K562 (cell line): ENCODE measurements at regions not wholly inside any gene's neighbourhood (a gene's known extent, or its start where the extent isn't known, plus 50 kb on each side); places are given as distances from the start of the nearest gene placed in this dataset.

ENCODE experiments used
- ATAC-seq: fragments of 200-7000 bp; cut with Tn5 transposase; 3 replicates; pipeline ENCODE4 v1.9.1; 2020; ENCODE audit warnings: moderate library complexity
- BruUV-seq: library from RNA; stranded (reverse); fragments of 400-500 nt; replicated peaks from 2 replicates; lab custom pipeline; 2021; lab: Mats Ljungman, UMichigan
- CTCF ChIA-PET: fragments of 300-600 bp; formaldehyde crosslinking; extraction: SDS; loops from one replicate; lab custom pipeline; 2021; ENCODE audit warnings: low intra/inter-chr PET ratio; lab: Yijun Ruan, JAX
- POLR2A ChIA-PET: fragments of 300-600, 350-650 bp; sonication (Branson Sonifier 250); formaldehyde crosslinking; extraction: SDS; loops from one replicate; lab custom pipeline; 2021; ENCODE audit warnings: antibody characterized with exemption, inconsistent platforms; lab: Yijun Ruan, JAX
- DNase-seq, 4 experiments: peaks; one replicate each; pipeline versions ENCODE4 v3.0.0 to v3.0.0-alpha.2; 2011 to 2018; ENCODE audit warnings: low spot score in 3 of 4, mixed read lengths in 3 of 4; ENCODE audit errors: extremely low read depth in 1 of 4
- FAIRE-seq: peaks from 2 replicates; lab custom pipeline; 2011; peaks lifted over from hg19 to GRCh38; lab: Jason Lieb, UNC
- H2AFZ ChIP-seq: 2 replicates; pipeline ENCODE4 v1.6.0; 2011; ENCODE audit warnings: low read depth, low read length, control low read depth, inconsistent platforms
- H3K27ac ChIP-seq: fragments of 200-600 bp; 3 replicates; pipeline ENCODE4 v1.8.0; 2011; ENCODE audit warnings: low read depth, mild to moderate bottlenecking, control low read depth, inconsistent platforms, low read length, moderate library complexity, mixed read lengths; ENCODE audit errors: extremely low read depth
- H3K27me3 ChIP-seq, 2 experiments: fragments of 300-600 bp in 1 of 2; 2 replicates in 1 of 2; 3 replicates in 1 of 2; pipeline versions ENCODE4 v1.6.0 to v1.8.0; 2011; ENCODE audit warnings: inconsistent platforms in 2 of 2, low read length in 2 of 2, mild to moderate bottlenecking in 1 of 2, mixed read lengths in 1 of 2, moderate library complexity in 1 of 2; ENCODE audit not compliant: control insufficient read depth in 2 of 2, insufficient read depth in 2 of 2
- H3K36me3 ChIP-seq: fragments of 300-600 bp; 3 replicates; pipeline ENCODE4 v1.8.0; 2011; ENCODE audit warnings: mild to moderate bottlenecking, low read length, inconsistent platforms; ENCODE audit not compliant: control insufficient read depth, insufficient read depth
- H3K4me1 ChIP-seq, 2 experiments: fragments of 200-600 bp in 1 of 2; replicated peaks in 1 of 2; 2 replicates in 1 of 2; 3 replicates in 1 of 2; pipeline versions ENCODE4 v1.5.1 to v1.8.0; 2011; ENCODE audit warnings: inconsistent platforms in 2 of 2, low read length in 2 of 2, mild to moderate bottlenecking in 1 of 2, mixed read lengths in 1 of 2, moderate library complexity in 1 of 2; ENCODE audit not compliant: control insufficient read depth in 2 of 2, insufficient read depth in 2 of 2
- H3K4me2 ChIP-seq: 2 replicates; pipeline ENCODE4 v1.6.1; 2011; ENCODE audit warnings: low read length, control low read depth, inconsistent platforms, mixed read lengths; ENCODE audit not compliant: insufficient read depth
- H3K4me3 ChIP-seq: fragments of 200-600 bp; sonication (generic), shearing (Covaris generic); 2 replicates; pipeline ENCODE4 v1.5.1; 2016; ENCODE audit warnings: control low read depth, inconsistent platforms
- H3K79me2 ChIP-seq: fragments of 200-600 bp; 3 replicates; pipeline ENCODE4 v1.8.0; 2011; ENCODE audit warnings: low read length, inconsistent platforms; ENCODE audit not compliant: control insufficient read depth, insufficient read depth
- H3K9ac ChIP-seq, 2 experiments: 2 replicates each; pipeline versions ENCODE4 v1.6.0 to v1.6.1; 2011; ENCODE audit warnings: low read depth in 2 of 2, low read length in 2 of 2, control low read depth in 1 of 2, inconsistent platforms in 1 of 2, mild to moderate bottlenecking in 1 of 2, mixed read lengths in 1 of 2; ENCODE audit not compliant: insufficient read depth in 1 of 2
- H3K9me1 ChIP-seq: one replicate; pipeline ENCODE4 v1.6.0; 2011; ENCODE audit warnings: inconsistent platforms, mild to moderate bottlenecking, low read length, moderate library complexity; ENCODE audit not compliant: control insufficient read depth, insufficient read depth
- H3K9me3 ChIP-seq: replicated peaks from 2 replicates; pipeline ENCODE4 v1.5.1; 2011; ENCODE audit warnings: low read depth, low read length, inconsistent platforms; ENCODE audit not compliant: control insufficient read depth, insufficient read depth
- H4K20me1 ChIP-seq: replicated peaks from 2 replicates; pipeline ENCODE4 v1.6.1; 2011; ENCODE audit warnings: low read length, inconsistent platforms, mixed read lengths; ENCODE audit not compliant: control insufficient read depth, insufficient read depth
- ETV1 ChIP-seq: fragments of 450-650 bp; conservative IDR thresholded peaks from 2 replicates; pipeline ENCODE4 v1.6.1; 2016; ENCODE audit warnings: missing genetic modification characterization, control low read depth, low read depth, missing compliant biosample characterization
- KLF1 ChIP-seq: fragments of 450-650 bp; IDR thresholded peaks from 2 replicates; pipeline ENCODE4 v1.6.1; 2016; ENCODE audit warnings: missing genetic modification characterization, missing compliant biosample characterization
- MXD1 ChIP-seq: fragments of 250-450 bp; sonication (Bioruptor Pico); IDR thresholded peaks from 2 replicates; pipeline ENCODE4 v1.8.0; 2021; ENCODE audit warnings: borderline replicate concordance, mild to moderate bottlenecking, moderate library complexity; ENCODE audit not compliant: poor library complexity, severe bottlenecking
- MYC ChIP-seq, 2 experiments: fragments of 250-450 bp in 1 of 2; sonication (Bioruptor Pico) in 1 of 2; IDR thresholded peaks; 2 replicates each; pipeline versions ENCODE4 v1.5.1 to v1.6.1; 2012 to 2021; ENCODE audit warnings: low read depth in 2 of 2, borderline replicate concordance in 1 of 2, improper control_type of control experiment in 1 of 2, low read length in 1 of 2, mild to moderate bottlenecking in 1 of 2, moderate library complexity in 1 of 2
- PATZ1 ChIP-seq: fragments of 250-450 bp; sonication (Bioruptor Pico); IDR thresholded peaks from 2 replicates; pipeline ENCODE4 v1.5.0; 2020; ENCODE audit warnings: mild to moderate bottlenecking, borderline replicate concordance
- PHB2 ChIP-seq: fragments of 450-650 bp; IDR thresholded peaks from 2 replicates; pipeline ENCODE4 v1.6.1; 2017; ENCODE audit warnings: low read depth
- SIN3A ChIP-seq, 2 experiments: fragments of 150-350 bp in 1 of 2; IDR thresholded peaks; 2 replicates each; pipeline ENCODE4 v1.6.1; 2011 to 2016; ENCODE audit warnings: borderline replicate concordance in 2 of 2, low read depth in 2 of 2, low read length in 2 of 2, mild to moderate bottlenecking in 2 of 2, moderate library complexity in 2 of 2; ENCODE audit not compliant: control insufficient read depth in 1 of 2
- WGBS: fragments of 100-300 bp; shearing (Covaris generic); methylation state at CpG from one replicate; pipeline ENCODE4 v1.1.6; 2016; ENCODE audit warnings: low coverage, mixed read lengths; ENCODE audit not compliant: insufficient coverage; ENCODE audit errors: missing lambda C conversion rate; 5-methylcytosine and 5-hydroxymethylcytosine counted together
- in situ Hi-C: fragments of 300-500 bp; cut with MboI; formaldehyde crosslinking; loops from 4 replicates; pipeline ENCODE4 v1.15.0; 2018; ENCODE audit warnings: inconsistent platforms, mixed read lengths
- intact Hi-C: fragments of 100-400 bp; cut with micrococcal nuclease; formaldehyde crosslinking; loops from 2 replicates; pipeline ENCODE4 v1.14.2; 2022

- no peak for ATAC-seq
- no peaks in the 10 kb centered on the region for H3K27me3 ChIP-seq
- ChIA-PET POLR2A (interaction anchor here (0.7 to 1.0 kb wide), 2 partner anchors 9 to 38 kb away, joined by 3 to 4 read pairs; no protein-coding TSS in a partner anchor), CTCF (no interaction called here)
- H3K79me2 ChIP-seq: no peaks in the 10 kb centered on the region
- intact Hi-C loops (no loop called here), in situ Hi-C loops (no loop called here)
- H3K9me3 ChIP-seq: no peaks in the 10 kb centered on the region
- 0% methylated on average over 3 of the region's 3 CpGs for WGBS
- H3K4me1 ChIP-seq: no peaks in the 10 kb centered on the region
- H3K9me1 ChIP-seq: no peaks in the 10 kb centered on the region
- no TSS peak for BruUV-seq
- no peak overlapping the region for H2AFZ ChIP-seq
- no peaks in the 10 kb centered on the region for H4K20me1 ChIP-seq
- FAIRE-seq: no peak
- no peak for DNase-seq
- TF ChIP-seq SIN3A (IDR thresholded peaks at IDR 0.05; ENCODE audit: borderline replicate concordance in 2 of 2, control insufficient read depth in 1 of 2, low read depth in 2 of 2, low read length in 2 of 2) (no peak), MXD1 (no peak), ETV1 (tag) (no peak), MYC (IDR thresholded peaks at IDR 0.05; ENCODE audit: low read depth, low read length) (no peak), MYC (CRISPR knock-in tag; IDR thresholded peaks at IDR 0.05; ENCODE audit: borderline replicate concordance, low read depth) (no peak), PHB2 (no peak), PATZ1 (CRISPR knock-in tag) (no peak), KLF1 (tag) (no peak)
- H3K4me3 ChIP-seq: no peak overlapping the region
- no peaks in the 10 kb centered on the region for H3K36me3 ChIP-seq
- H3K9ac ChIP-seq: no peak overlapping the region
- no peak overlapping the region for H3K27ac ChIP-seq
- no peak overlapping the region for H3K4me2 ChIP-seq
Measured at GRCh38 chr4:27123123-27123768, 262.6 kb downstream of the STIM2 start.
